ENCODE measurements at regions not wholly inside any gene's neighbourhood (a gene's known extent, or its start where the extent isn't known, plus 50 kb on each side); places are given as distances from the start of the nearest gene placed in this dataset.

GRCh38 chr11:80810695-80811094 lies 1369.9 kb upstream of the TENM4 start (continued):
- no peak for TF ChIP-seq NCOA1 (CRISPR knock-in tag; IDR thresholded peaks at IDR 0.05)

GRCh38 chr11:80798174-80798573 lies 1357.3 kb upstream of the TENM4 start:
- no peak for DNase-seq (ENCODE audit: low spot score)
- Histone ChIP-seq H3K4me2 (ENCODE audit: low read depth, low read length) (no peak overlapping the region), H3K9me3 (ENCODE audit: low read length) (peaks cover 31% of the 10 kb centered on the region), H3K4me1 (ENCODE audit: insufficient read depth, low read length) (no peaks in the 10 kb centered on the region), H3K4me3 (replicated peaks in 1 of 3; ENCODE audit: insufficient read depth in 1 of 3, low read depth in 2 of 3, low read length in 3 of 3) (no peak overlapping the region), H4K20me1 (ENCODE audit: insufficient read depth, low read length) (no peaks in the 10 kb centered on the region), H3K9ac (ENCODE audit: insufficient read depth, low read depth, low read length) (no peak overlapping the region), H3K27me3 (ENCODE audit: control insufficient read depth in 1 of 2, insufficient read depth in 2 of 2, low read length in 2 of 2) (no peaks in the 10 kb centered on the region), H3K27ac (ENCODE audit: extremely low read length, insufficient read depth, low read length) (no peak overlapping the region), H3K36me3 (replicated peaks in 1 of 2; ENCODE audit: control insufficient read depth in 1 of 2, insufficient read depth in 2 of 2, low read length in 2 of 2) (no peaks in the 10 kb centered on the region), H3K79me2 (ENCODE audit: insufficient read depth, low read length) (no peaks in the 10 kb centered on the region), H2AFZ (ENCODE audit: low read length) (no peak overlapping the region)
- ChIA-PET POLR2A (no interaction called here), CTCF (ENCODE audit: low intra/inter-chr PET ratio, low total read pairs) (no interaction called here)
- intact Hi-C loops (cut with micrococcal nuclease; ENCODE audit: unreplicated experiment): no loop called here
- in situ Hi-C loops (cut with HindIII; ENCODE audit: extremely low pct_ligation_motif_present, low pct_unique_long_range_greater_than_20kb): no loop called here
- BruUV-seq (replicated peaks): no TSS peak
- no peak for FAIRE-seq
- no peak for ATAC-seq
- WGBS (ENCODE audit: low lambda C conversion rate): 96% methylated on average over 4 of the region's 8 CpGs
- TF ChIP-seq ONECUT2 (CRISPR knock-in tag; IDR thresholded peaks at IDR 0.05): no peak
- no peak for TF ChIP-seq HIVEP1 (CRISPR knock-in tag; IDR thresholded peaks at IDR 0.05)
- no peak for TF ChIP-seq LCORL (IDR thresholded peaks at IDR 0.05)
- TF ChIP-seq LCORL (CRISPR knock-in tag; IDR thresholded peaks at IDR 0.05): no peak
- no peak for TF ChIP-seq NFE2L2 (IDR thresholded peaks at IDR 0.05; ENCODE audit: low read length)
- TF ChIP-seq ARNT (IDR thresholded peaks at IDR 0.05): no peak
- TF ChIP-seq, protein P1, sequence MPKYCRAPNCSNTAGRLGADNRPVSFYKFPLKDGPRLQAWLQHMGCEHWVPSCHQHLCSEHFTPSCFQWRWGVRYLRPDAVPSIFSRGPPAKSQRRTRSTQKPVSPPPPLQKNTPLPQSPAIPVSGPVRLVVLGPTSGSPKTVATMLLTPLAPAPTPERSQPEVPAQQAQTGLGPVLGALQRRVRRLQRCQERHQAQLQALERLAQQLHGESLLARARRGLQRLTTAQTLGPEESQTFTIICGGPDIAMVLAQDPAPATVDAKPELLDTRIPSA (CRISPR knock-in tag; IDR thresholded peaks at IDR 0.05; ENCODE audit: borderline replicate concordance): no peak
- no peak for TF ChIP-seq NFYB (CRISPR knock-in tag; IDR thresholded peaks at IDR 0.05)

- Histone ChIP-seq H3K9ac (ENCODE audit: insufficient read depth, low read depth, low read length) (no peak overlapping the region), H3K9me3 (ENCODE audit: low read length) (no peaks in the 10 kb centered on the region), H3K79me2 (ENCODE audit: insufficient read depth, low read length) (no peaks in the 10 kb centered on the region), H3K36me3 (replicated peaks in 1 of 2; ENCODE audit: control insufficient read depth in 1 of 2, insufficient read depth in 2 of 2, low read length in 2 of 2) (no peaks in the 10 kb centered on the region), H3K27me3 (ENCODE audit: control insufficient read depth in 1 of 2, insufficient read depth in 2 of 2, low read length in 2 of 2) (no peaks in the 10 kb centered on the region), H3K4me2 (ENCODE audit: low read depth, low read length) (no peak overlapping the region), H3K27ac (ENCODE audit: extremely low read length, insufficient read depth, low read length) (no peak overlapping the region), H2AFZ (ENCODE audit: low read length) (no peak overlapping the region), H3K4me3 (replicated peaks in 1 of 3; ENCODE audit: insufficient read depth in 1 of 3, low read depth in 2 of 3, low read length in 3 of 3) (no peak overlapping the region), H4K20me1 (ENCODE audit: insufficient read depth, low read length) (no peaks in the 10 kb centered on the region), H3K4me1 (ENCODE audit: insufficient read depth, low read length) (no peaks in the 10 kb centered on the region)
- ChIA-PET CTCF (ENCODE audit: low intra/inter-chr PET ratio, low total read pairs) (no interaction called here), POLR2A (no interaction called here)
- FAIRE-seq (no peak), DNase-seq (ENCODE audit: low spot score) (no peak), ATAC-seq (no peak)
- TF ChIP-seq ZNF441 (CRISPR knock-in tag; IDR thresholded peaks at IDR 0.05; ENCODE audit: borderline replicate concordance) (no peak), ZNF598 (CRISPR knock-in tag; IDR thresholded peaks at IDR 0.05; ENCODE audit: borderline replicate concordance) (no peak), ZKSCAN8 (CRISPR knock-in tag; IDR thresholded peaks at IDR 0.05; ENCODE audit: borderline replicate concordance) (no peak), CBFB (CRISPR knock-in tag; IDR thresholded peaks at IDR 0.05) (no peak)
- in situ Hi-C loops (cut with HindIII; ENCODE audit: extremely low pct_ligation_motif_present, low pct_unique_long_range_greater_than_20kb): no loop called here
- 2% methylated on average over 2 of the region's 2 CpGs for WGBS (ENCODE audit: low lambda C conversion rate)
- no TSS peak for BruUV-seq (replicated peaks)
- intact Hi-C loops (cut with micrococcal nuclease; ENCODE audit: unreplicated experiment): no loop called here
These were observed 1342.7 kb upstream of the TENM4 start for GRCh38 chr11:80783561-80783960.
